Keratinocyte (primary cell): ENCODE measurements at regions not wholly inside any gene's neighbourhood (a gene's known extent, or its start where the extent isn't known, plus 50 kb on each side); places are given as distances from the start of the nearest gene placed in this dataset.

ENCODE experiments used
- DNase-seq: peaks from one replicate; pipeline ENCODE4 v3.0.0-alpha.2; 2011; ENCODE audit warnings: low read depth, missing footprints, low spot score
- FAIRE-seq: peaks from 2 replicates; lab custom pipeline; 2011; peaks lifted over from hg19 to GRCh38; lab: Jason Lieb, UNC
- H2AFZ ChIP-seq: 2 replicates; pipeline ENCODE4 v1.6.0; 2012; ENCODE audit warnings: low read length, control low read depth, inconsistent platforms; ENCODE audit not compliant: control insufficient read depth
- H3K27ac ChIP-seq: 2 replicates; pipeline ENCODE4 v1.5.1; 2011; ENCODE audit warnings: low read length; ENCODE audit not compliant: control insufficient read depth, insufficient read depth
- H3K27me3 ChIP-seq: 3 replicates; pipeline ENCODE4 v1.6.0; 2011; ENCODE audit warnings: low read length; ENCODE audit not compliant: control insufficient read depth, insufficient read depth; ENCODE audit errors: extremely low read depth
- H3K36me3 ChIP-seq, 2 experiments: 2 replicates in 1 of 2; 3 replicates in 1 of 2; pipeline ENCODE4 v1.5.1; 2011; ENCODE audit warnings: low read length in 2 of 2, mild to moderate bottlenecking in 1 of 2; ENCODE audit not compliant: control insufficient read depth in 2 of 2, insufficient read depth in 2 of 2; ENCODE audit errors: extremely low read depth in 1 of 2
- H3K4me1 ChIP-seq: 3 replicates; pipeline ENCODE4 v1.5.1; 2011; ENCODE audit warnings: low read length; ENCODE audit not compliant: control insufficient read depth, insufficient read depth; ENCODE audit errors: extremely low read depth
- H3K4me2 ChIP-seq: 3 replicates; pipeline ENCODE4 v1.6.0; 2011; ENCODE audit warnings: low read depth, low read length; ENCODE audit not compliant: control insufficient read depth, insufficient read depth; ENCODE audit errors: extremely low read depth
- H3K4me3 ChIP-seq, 3 experiments: fragments of 200-600 bp in 1 of 3; sonication (generic) in 1 of 3; 2 replicates in 2 of 3; 3 replicates in 1 of 3; pipeline ENCODE4 v1.5.1; 2011 to 2016; ENCODE audit warnings: low read length in 3 of 3, mild to moderate bottlenecking in 3 of 3, control low read depth in 2 of 3, inconsistent platforms in 1 of 3, low read depth in 1 of 3, mixed read lengths in 1 of 3, mixed run types in 1 of 3, moderate library complexity in 1 of 3; ENCODE audit not compliant: control insufficient read depth in 2 of 3, insufficient read depth in 2 of 3; ENCODE audit errors: extremely low read depth in 1 of 3
- H3K79me2 ChIP-seq: 2 replicates; pipeline ENCODE4 v1.6.0; 2012; ENCODE audit warnings: low read length; ENCODE audit not compliant: control insufficient read depth, insufficient read depth
- H3K9ac ChIP-seq: 3 replicates; pipeline ENCODE4 v1.6.0; 2011; ENCODE audit warnings: low read length; ENCODE audit not compliant: control insufficient read depth, insufficient read depth; ENCODE audit errors: extremely low read depth
- H3K9me1 ChIP-seq: 3 replicates; pipeline ENCODE4 v1.6.0; 2011; ENCODE audit warnings: low read length; ENCODE audit not compliant: control insufficient read depth, insufficient read depth; ENCODE audit errors: extremely low read depth
- H3K9me3 ChIP-seq: 2 replicates; pipeline ENCODE4 v1.5.1; 2012; ENCODE audit warnings: low read depth, low read length; ENCODE audit not compliant: control insufficient read depth
- H4K20me1 ChIP-seq: 3 replicates; pipeline ENCODE4 v1.6.0; 2011; ENCODE audit warnings: low read length; ENCODE audit not compliant: control insufficient read depth, insufficient read depth; ENCODE audit errors: extremely low read depth
- EZH2 ChIP-seq: IDR thresholded peaks from one replicate; pipeline ENCODE4 v1.6.1; 2012; ENCODE audit warnings: inconsistent platforms, mild to moderate bottlenecking, low read length, moderate library complexity
- dilution Hi-C: fragments of 300-500 bp; cut with MboI; formaldehyde crosslinking; loops from one replicate; pipeline ENCODE4 v1.7.0; 2020; ENCODE audit warnings: low sequenced_read_pairs; ENCODE audit not compliant: extremely low pct_ligation_motif_present
- TF ChIP-seq, protein P1 (sequence below), 3 experiments: IDR thresholded peaks in 1 of 3; conservative IDR thresholded peaks in 1 of 3; optimal IDR thresholded peaks in 1 of 3; 2 replicates in 2 of 3; 3 replicates in 1 of 3; pipeline versions ENCODE3 to v1.5.1; 2011; ENCODE audit warnings: low read length in 3 of 3, mild to moderate bottlenecking in 3 of 3, moderate library complexity in 2 of 3, control low read depth in 1 of 3, inconsistent platforms in 1 of 3; ENCODE audit not compliant: insufficient read depth in 2 of 3; ENCODE audit errors: extremely low read depth in 1 of 3

DNA sequence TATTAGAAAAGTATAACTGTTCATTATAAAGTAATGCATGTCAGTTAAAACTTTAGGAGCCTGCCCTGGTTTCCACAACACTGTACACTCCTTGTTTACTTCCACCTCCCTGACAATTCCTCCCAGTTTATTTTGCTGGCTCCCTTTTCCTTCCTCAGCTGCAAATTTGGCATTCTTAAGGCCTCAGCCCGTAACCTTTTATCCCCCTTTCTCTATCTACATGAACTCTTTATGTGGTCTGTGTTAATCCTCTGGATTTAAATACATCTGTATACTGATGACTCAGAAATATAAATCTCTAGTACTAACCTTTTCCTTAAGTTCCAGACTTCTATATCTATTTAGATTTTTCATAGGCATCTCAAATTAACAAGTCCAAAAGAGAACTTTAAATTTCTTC, 143.6 kb downstream of the OTOL1 start:
- Histone ChIP-seq H2AFZ (no peak overlapping the region), H3K79me2 (no peaks in the 10 kb centered on the region), H3K36me3 (no peaks in the 10 kb centered on the region), H3K4me2 (no peak overlapping the region), H3K9me1 (no peaks in the 10 kb centered on the region), H3K9me3 (no peaks in the 10 kb centered on the region), H4K20me1 (no peaks in the 10 kb centered on the region), H3K4me3 (no peak overlapping the region), H3K27me3 (no peaks in the 10 kb centered on the region), H3K27ac (no peak overlapping the region), H3K9ac (no peak overlapping the region), H3K4me1 (no peaks in the 10 kb centered on the region)
- DNase-seq (no peak), FAIRE-seq (no peak)
- dilution Hi-C loops: no loop called here
- no peak for TF ChIP-seq EZH2
- TF ChIP-seq, protein P1, sequence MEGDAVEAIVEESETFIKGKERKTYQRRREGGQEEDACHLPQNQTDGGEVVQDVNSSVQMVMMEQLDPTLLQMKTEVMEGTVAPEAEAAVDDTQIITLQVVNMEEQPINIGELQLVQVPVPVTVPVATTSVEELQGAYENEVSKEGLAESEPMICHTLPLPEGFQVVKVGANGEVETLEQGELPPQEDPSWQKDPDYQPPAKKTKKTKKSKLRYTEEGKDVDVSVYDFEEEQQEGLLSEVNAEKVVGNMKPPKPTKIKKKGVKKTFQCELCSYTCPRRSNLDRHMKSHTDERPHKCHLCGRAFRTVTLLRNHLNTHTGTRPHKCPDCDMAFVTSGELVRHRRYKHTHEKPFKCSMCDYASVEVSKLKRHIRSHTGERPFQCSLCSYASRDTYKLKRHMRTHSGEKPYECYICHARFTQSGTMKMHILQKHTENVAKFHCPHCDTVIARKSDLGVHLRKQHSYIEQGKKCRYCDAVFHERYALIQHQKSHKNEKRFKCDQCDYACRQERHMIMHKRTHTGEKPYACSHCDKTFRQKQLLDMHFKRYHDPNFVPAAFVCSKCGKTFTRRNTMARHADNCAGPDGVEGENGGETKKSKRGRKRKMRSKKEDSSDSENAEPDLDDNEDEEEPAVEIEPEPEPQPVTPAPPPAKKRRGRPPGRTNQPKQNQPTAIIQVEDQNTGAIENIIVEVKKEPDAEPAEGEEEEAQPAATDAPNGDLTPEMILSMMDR (optimal IDR thresholded peaks at IDR 0.05 in 1 of 3, IDR thresholded peaks at IDR 0.05 in 1 of 3, conservative IDR thresholded peaks at IDR 0.05 in 1 of 3; ENCODE audit: extremely low read depth in 1 of 3, insufficient read depth in 2 of 3, low read length in 3 of 3): no peak

- TF ChIP-seq, protein P1 (optimal IDR thresholded peaks at IDR 0.05 in 1 of 3, IDR thresholded peaks at IDR 0.05 in 1 of 3, conservative IDR thresholded peaks at IDR 0.05 in 1 of 3; ENCODE audit: extremely low read depth in 1 of 3, insufficient read depth in 2 of 3, low read length in 3 of 3): no peak
- no peak for TF ChIP-seq EZH2
- FAIRE-seq (no peak), DNase-seq (no peak)
- no peaks in the 10 kb centered on the region for H3K9me3 ChIP-seq
- no peaks in the 10 kb centered on the region for H3K4me1 ChIP-seq
- H3K27ac ChIP-seq: no peak overlapping the region
- no peaks in the 10 kb centered on the region for H4K20me1 ChIP-seq
- H3K79me2 ChIP-seq: no peaks in the 10 kb centered on the region
- H3K36me3 ChIP-seq: no peaks in the 10 kb centered on the region
- no peak overlapping the region for H3K4me2 ChIP-seq
- H3K4me3 ChIP-seq: no peak overlapping the region
- dilution Hi-C loops: no loop called here
- no peak overlapping the region for H2AFZ ChIP-seq
- H3K9me1 ChIP-seq: no peaks in the 10 kb centered on the region
- no peak overlapping the region for H3K9ac ChIP-seq
- H3K27me3 ChIP-seq: no peaks in the 10 kb centered on the region
These were observed 144.7 kb downstream of the OTOL1 start for GRCh38 chr3:161641287-161641686.
